22Rv1 (cell line): ENCODE measurements at regions not wholly inside any gene's neighbourhood (a gene's known extent, or its start where the extent isn't known, plus 50 kb on each side); places are given as distances from the start of the nearest gene placed in this dataset.
"Not testable (repeated sequence)": the region's sequence is repeated elsewhere in the genome, so short reads cannot be mapped to it uniquely, and the experiment has no call there.

Source experiments
- H3K27ac ChIP-seq: fragments of 450-650 bp; 2 replicates; pipeline ENCODE4 v1.5.1; 2017

- not testable (repeated sequence) for H3K27ac ChIP-seq
Measured at GRCh38 chr2:87658976-87659375, 88.9 kb upstream of the PLGLB2 start.

GRCh38 chr2:87660164-87660563, 87.7 kb upstream of the PLGLB2 start:
- not testable (repeated sequence) for H3K27ac ChIP-seq

- H3K27ac ChIP-seq: not testable (repeated sequence)
Measured at GRCh38 chr2:87662316-87663290, 85.3 kb upstream of the PLGLB2 start.

- H3K27ac ChIP-seq: not testable (repeated sequence)
Measured at GRCh38 chr2:87663347-87663746, 84.5 kb upstream of the PLGLB2 start.

GRCh38 chr2:87667027-87667426, 80.9 kb upstream of the PLGLB2 start:
- not testable (repeated sequence) for H3K27ac ChIP-seq

GRCh38 chr2:87668361-87668760, 79.5 kb upstream of the PLGLB2 start:
- H3K27ac ChIP-seq: not testable (repeated sequence)

- not testable (repeated sequence) for H3K27ac ChIP-seq
Measured at GRCh38 chr2:87669633-87670231, 78.2 kb upstream of the PLGLB2 start.

- not testable (repeated sequence) for H3K27ac ChIP-seq
Measured at GRCh38 chr2:87672404-87672803, 75.5 kb upstream of the PLGLB2 start.

GRCh38 chr2:87674729-87675128, 73.2 kb upstream of the PLGLB2 start:
- not testable (repeated sequence) for H3K27ac ChIP-seq

- H3K27ac ChIP-seq: not testable (repeated sequence)
Measured at GRCh38 chr2:87675487-87675886, 72.4 kb upstream of the PLGLB2 start.

GRCh38 chr2:87677421-87677923, 70.4 kb upstream of the PLGLB2 start:
- H3K27ac ChIP-seq: not testable (repeated sequence)

- not testable (repeated sequence) for H3K27ac ChIP-seq
Measured at GRCh38 chr2:87678742-87679173, 69.1 kb upstream of the PLGLB2 start.

- H3K27ac ChIP-seq: not testable (repeated sequence)
Measured at GRCh38 chr2:87679950-87680349, 67.9 kb upstream of the PLGLB2 start.

- H3K27ac ChIP-seq: not testable (repeated sequence)
Measured at GRCh38 chr2:87680691-87681090, 67.2 kb upstream of the PLGLB2 start.

GRCh38 chr2:87683451-87683850, 64.4 kb upstream of the PLGLB2 start:
- not testable (repeated sequence) for H3K27ac ChIP-seq

- not testable (repeated sequence) for H3K27ac ChIP-seq
Measured at GRCh38 chr2:87683961-87684360, 63.9 kb upstream of the PLGLB2 start.

- not testable (repeated sequence) for H3K27ac ChIP-seq
Measured at GRCh38 chr2:87685558-87685957, 62.3 kb upstream of the PLGLB2 start.

- not testable (repeated sequence) for H3K27ac ChIP-seq
Measured at GRCh38 chr2:87686873-87687549, 60.9 kb upstream of the PLGLB2 start.

- not testable (repeated sequence) for H3K27ac ChIP-seq
Measured at GRCh38 chr2:87687550-87688270, 60.2 kb upstream of the PLGLB2 start.

- not testable (repeated sequence) for H3K27ac ChIP-seq
Measured at GRCh38 chr2:87691899-87692592, 55.8 kb upstream of the PLGLB2 start.

- not testable (repeated sequence) for H3K27ac ChIP-seq
Measured at GRCh38 chr2:87692914-87693313, 55.0 kb upstream of the PLGLB2 start.
